Right lobe of liver (tissue), 6 donors: ENCODE measurements at regions not wholly inside any gene's neighbourhood (a gene's known extent, or its start where the extent isn't known, plus 50 kb on each side); places are given as distances from the start of the nearest gene placed in this dataset.

Experiments
- ATAC-seq, 4 donors: fragments of 200-7000 bp; cut with Tn5 transposase; one replicate each; pipeline ENCODE4 v1.9.1; 2020; ENCODE audit warnings: mild to moderate bottlenecking in 4 of 4, moderate library complexity in 4 of 4
- DNase-seq, 3 donors: peaks; one replicate each; pipeline ENCODE4 v3.0.0-alpha.2; 2020
- H3K27ac ChIP-seq, 3 donors: fragments of 200-600 bp; one replicate each; pipeline ENCODE4 v1.8.0; 2022
- H3K27me3 ChIP-seq, 2 donors: fragments of 200-600 bp; one replicate each; pipeline ENCODE4 v1.8.0; 2022
- H3K36me3 ChIP-seq, 4 donors: fragments of 200-600 bp; sonication (generic) in 1 of 4; one replicate each; pipeline versions ENCODE4 v1.5.1 to v1.8.0; 2017 to 2022; ENCODE audit warnings: control low read depth in 1 of 4
- H3K4me1 ChIP-seq, 4 donors: fragments of 200-600 bp; sonication (generic) in 1 of 4; one replicate each; pipeline versions ENCODE4 v1.5.1 to v1.8.0; 2017 to 2022; ENCODE audit warnings: control low read depth in 1 of 4
- H3K4me3 ChIP-seq, 3 donors: fragments of 200-600 bp; one replicate each; pipeline ENCODE4 v1.8.0; 2022
- H3K9me3 ChIP-seq, 4 donors: fragments of 200-600 bp; sonication (generic) in 1 of 4; one replicate each; pipeline versions ENCODE4 v1.5.1 to v1.8.0; 2017 to 2022; ENCODE audit warnings: control low read depth in 1 of 4
- CTCF ChIP-seq, 4 donors: fragments of 200-600 bp in 3 of 4; fragments of 450-650 bp in 1 of 4; IDR thresholded peaks; one replicate each; pipeline versions ENCODE4 v1.5.1 to v1.8.0; 2016 to 2022; ENCODE audit warnings: antibody characterized with exemption in 4 of 4, mild to moderate bottlenecking in 2 of 4
- POLR2A ChIP-seq: fragments of 450-650 bp; IDR thresholded peaks from one replicate; pipeline ENCODE4 v1.6.1; 2017; ENCODE audit warnings: antibody characterized with exemption, mild to moderate bottlenecking
- WGBS: methylation state at CpG from one replicate; pipeline ENCODE4 v1.1.6; 2018; ENCODE audit warnings: low coverage, low lambda C conversion rate; ENCODE audit not compliant: insufficient coverage; ENCODE audit errors: missing lambda C conversion rate; 5-methylcytosine and 5-hydroxymethylcytosine counted together
- intact Hi-C, 2 donors: fragments of 100-400 bp; cut with DNase I; formaldehyde crosslinking; loops; one replicate each; pipeline versions ENCODE4 v1.11.2 to v1.14.1; 2022
- donor health status: DM: no; HTN: yes; CAD: no.
- donor health status: DM: no; HTN: no; CAD: no.
- donor health status: DM: no; HTN: no; CAD: no.
- donor health status: DM: no; HTN: yes; CAD: no.
- donor health status: DM: no; HTN: yes; CAD: no.

GRCh38 chr4:17414392-17414791, 97.5 kb downstream of the QDPR start:
- WGBS: no CpG with 5 or more reads among the region's 34 CpGs
- Histone ChIP-seq H3K9me3 (no peaks in the 10 kb centered on the region), H3K4me1 (no peaks in the 10 kb centered on the region), H3K36me3 (no peaks in the 10 kb centered on the region), H3K27me3 (no peaks in the 10 kb centered on the region), H3K27ac (no peak overlapping the region), H3K4me3 (no peak overlapping the region)
- DNase-seq: no peak
- intact Hi-C loops: no loop called here
- ATAC-seq: no peak
- TF ChIP-seq POLR2A: no peak
- TF ChIP-seq CTCF (IDR thresholded peaks at IDR 0.05): no peak

GRCh38 chr4:17400686-17401085, 111.2 kb downstream of the QDPR start:
- TF ChIP-seq POLR2A (no peak), CTCF (IDR thresholded peaks at IDR 0.05) (no peak)
- intact Hi-C loops: no loop called here

GRCh38 chr4:17398805-17399204, 113.1 kb downstream of the QDPR start:
- Histone ChIP-seq H3K27me3 (no peaks in the 10 kb centered on the region), H3K9me3 (no peaks in the 10 kb centered on the region), H3K4me1 (no peaks in the 10 kb centered on the region), H3K4me3 (no peak overlapping the region), H3K36me3 (no peaks in the 10 kb centered on the region), H3K27ac (no peak overlapping the region)
- WGBS: 29% methylated on average over 1 of the region's 3 CpGs
- ATAC-seq (no peak), DNase-seq (no peak)
- intact Hi-C loops: no loop called here
- no peak for TF ChIP-seq CTCF (IDR thresholded peaks at IDR 0.05)

More at GRCh38 chr4:17400686-17401085, 111.2 kb downstream of the QDPR start:
- Histone ChIP-seq H3K27ac (no peak overlapping the region), H3K4me1 (no peaks in the 10 kb centered on the region), H3K9me3 (no peaks in the 10 kb centered on the region), H3K27me3 (no peaks in the 10 kb centered on the region), H3K4me3 (no peak overlapping the region), H3K36me3 (no peaks in the 10 kb centered on the region)
- no peak for DNase-seq
- WGBS: 62% methylated on average over 4 of the region's 4 CpGs
- no peak for ATAC-seq

- ATAC-seq: no peak
- TF ChIP-seq CTCF (IDR thresholded peaks at IDR 0.05): no peak
- no peak for TF ChIP-seq POLR2A
- Histone ChIP-seq H3K27me3 (no peaks in the 10 kb centered on the region), H3K4me1 (no peaks in the 10 kb centered on the region), H3K36me3 (no peaks in the 10 kb centered on the region), H3K27ac (no peak overlapping the region), H3K9me3 (no peaks in the 10 kb centered on the region), H3K4me3 (no peak overlapping the region)
- intact Hi-C loops: no loop called here
- no peak for DNase-seq
- WGBS: 86% methylated on average over 2 of the region's 2 CpGs
Measured at GRCh38 chr4:17398035-17398434, 113.9 kb downstream of the QDPR start.

- no peak for ATAC-seq
- intact Hi-C loops: no loop called here
- Histone ChIP-seq H3K27ac (no peak overlapping the region), H3K4me1 (no peaks in the 10 kb centered on the region), H3K4me3 (no peak overlapping the region), H3K27me3 (no peaks in the 10 kb centered on the region), H3K9me3 (no peaks in the 10 kb centered on the region), H3K36me3 (no peaks in the 10 kb centered on the region)
- 56% methylated on average over 3 of the region's 3 CpGs for WGBS
- DNase-seq: no peak
- no peak for TF ChIP-seq POLR2A
- TF ChIP-seq CTCF (IDR thresholded peaks at IDR 0.05): no peak
Measured at GRCh38 chr4:17397611-17398010, 114.3 kb downstream of the QDPR start.
